ENCODE measurements at regions not wholly inside any gene's neighbourhood (a gene's known extent, or its start where the extent isn't known, plus 50 kb on each side); places are given as distances from the start of the nearest gene placed in this dataset.
A peak's percentile ranks its signal among the peaks of the same experiment; 100 is the strongest.

DNA sequence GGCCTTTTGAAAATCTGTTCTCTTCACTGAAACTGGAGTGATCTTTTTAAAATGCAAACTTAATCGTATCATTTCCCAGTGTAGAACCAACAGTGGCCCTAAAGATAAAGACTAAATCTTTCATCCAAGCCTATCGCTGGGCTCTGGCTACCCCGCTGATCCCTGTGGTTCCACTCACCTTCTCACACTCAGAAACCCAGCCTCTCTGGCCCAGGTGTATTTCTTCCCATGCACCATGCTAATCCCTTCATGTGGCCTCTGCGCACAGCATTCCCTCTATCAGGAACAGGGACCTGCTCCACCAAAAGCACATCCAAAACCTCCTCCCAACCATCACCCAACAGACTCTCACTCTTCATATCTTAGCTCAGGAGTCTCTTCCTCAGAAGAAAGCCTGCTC is 214.1 kb upstream of the DAPK1 start:
- DNase-seq (no peak), ATAC-seq (no peak)
- TF ChIP-seq CTCF (IDR thresholded peaks at IDR 0.05): no peak
- Histone ChIP-seq H3K4me3 (no peak overlapping the region), H3K4me1 (peaks cover 0 to 7% (median 5%) of the 10 kb centered on the region in 9 donors), H3K9me3 (no peaks in the 10 kb centered on the region), H3K27me3 (no peaks in the 10 kb centered on the region), H3K27ac (no peak overlapping the region), H3K36me3 (no peaks in the 10 kb centered on the region)
- 98% methylated on average over 4 of the region's 4 CpGs for WGBS, 2 donors
- intact Hi-C loops (cut with DNase I): no loop called here

GRCh38 chr9:87285183-87285850 is 212.3 kb upstream of the DAPK1 start:
- H3K9me3 ChIP-seq: no peaks in the 10 kb centered on the region
- H3K4me3 ChIP-seq: no peak overlapping the region
- intact Hi-C loops (cut with DNase I): no loop called here
- no peaks in the 10 kb centered on the region for H3K27me3 ChIP-seq
- DNase-seq: peak in 1 of 2 donors; percentile 25
- ATAC-seq: peak in 5 of 8 donors; percentile 28 to 49 (median 41)
- no peaks in the 10 kb centered on the region for H3K36me3 ChIP-seq
- TF ChIP-seq CTCF (IDR thresholded peaks at IDR 0.05): no peak
- no peak overlapping the region for H3K27ac ChIP-seq
- WGBS, 2 donors: 40 to 49% methylated on average over 4 of the region's 4 CpGs
- H3K4me1 ChIP-seq: peaks cover 0 to 7% (median 5%) of the 10 kb centered on the region in 9 donors

- DNase-seq (no peak), ATAC-seq (no peak)
- Histone ChIP-seq H3K27me3 (no peaks in the 10 kb centered on the region), H3K36me3 (no peaks in the 10 kb centered on the region), H3K27ac (no peak overlapping the region), H3K4me1 (peaks cover 0 to 7% (median 5%) of the 10 kb centered on the region in 9 donors), H3K4me3 (no peak overlapping the region), H3K9me3 (no peaks in the 10 kb centered on the region)
- TF ChIP-seq CTCF (IDR thresholded peaks at IDR 0.05): no peak
- intact Hi-C loops (cut with DNase I): no loop called here
Observed at GRCh38 chr9:87286506-87286905, 211.2 kb upstream of the DAPK1 start.

- no peak for ATAC-seq
- no peak for DNase-seq
- Histone ChIP-seq H3K4me3 (no peak overlapping the region), H3K27me3 (no peaks in the 10 kb centered on the region), H3K27ac (no peak overlapping the region), H3K9me3 (peaks cover 0 to 10% (median 4%) of the 10 kb centered on the region in 11 donors), H3K4me1 (no peaks in the 10 kb centered on the region), H3K36me3 (no peaks in the 10 kb centered on the region)
- intact Hi-C loops (cut with DNase I): no loop called here
- WGBS, 2 donors: 57 to 64% methylated on average over 4 of the region's 4 CpGs
- TF ChIP-seq CTCF (IDR thresholded peaks at IDR 0.05): peak in 1 of 9 donors; percentile 6
Observed at GRCh38 chr9:87290241-87291052, 207.2 kb upstream of the DAPK1 start.
